ENCODE measurements at regions not wholly inside any gene's neighbourhood (a gene's known extent, or its start where the extent isn't known, plus 50 kb on each side); places are given as distances from the start of the nearest gene placed in this dataset.

DNA sequence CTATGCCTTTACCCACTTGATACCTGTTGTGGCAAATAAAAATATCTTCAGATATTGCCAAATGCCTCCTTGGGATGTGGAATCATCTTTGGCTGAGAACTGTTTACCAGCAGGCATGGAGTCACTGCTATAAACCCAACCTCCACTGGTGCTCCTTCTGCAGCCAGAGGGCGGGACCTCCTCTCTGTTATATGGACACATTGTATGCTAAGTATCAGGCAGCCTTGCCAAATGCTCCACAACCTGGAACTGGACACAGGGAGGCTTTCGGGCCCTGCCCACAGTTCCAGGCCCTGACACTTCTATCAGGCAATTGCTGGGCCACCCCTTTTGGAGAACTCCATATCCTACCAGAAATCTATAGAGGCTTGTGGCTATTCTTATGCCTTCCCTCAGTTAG lies 201.0 kb downstream of the TMX1 start:
- TF ChIP-seq POLR2A (IDR thresholded peaks at IDR 0.05) = no peak
- TF ChIP-seq, protein P1, sequence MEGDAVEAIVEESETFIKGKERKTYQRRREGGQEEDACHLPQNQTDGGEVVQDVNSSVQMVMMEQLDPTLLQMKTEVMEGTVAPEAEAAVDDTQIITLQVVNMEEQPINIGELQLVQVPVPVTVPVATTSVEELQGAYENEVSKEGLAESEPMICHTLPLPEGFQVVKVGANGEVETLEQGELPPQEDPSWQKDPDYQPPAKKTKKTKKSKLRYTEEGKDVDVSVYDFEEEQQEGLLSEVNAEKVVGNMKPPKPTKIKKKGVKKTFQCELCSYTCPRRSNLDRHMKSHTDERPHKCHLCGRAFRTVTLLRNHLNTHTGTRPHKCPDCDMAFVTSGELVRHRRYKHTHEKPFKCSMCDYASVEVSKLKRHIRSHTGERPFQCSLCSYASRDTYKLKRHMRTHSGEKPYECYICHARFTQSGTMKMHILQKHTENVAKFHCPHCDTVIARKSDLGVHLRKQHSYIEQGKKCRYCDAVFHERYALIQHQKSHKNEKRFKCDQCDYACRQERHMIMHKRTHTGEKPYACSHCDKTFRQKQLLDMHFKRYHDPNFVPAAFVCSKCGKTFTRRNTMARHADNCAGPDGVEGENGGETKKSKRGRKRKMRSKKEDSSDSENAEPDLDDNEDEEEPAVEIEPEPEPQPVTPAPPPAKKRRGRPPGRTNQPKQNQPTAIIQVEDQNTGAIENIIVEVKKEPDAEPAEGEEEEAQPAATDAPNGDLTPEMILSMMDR (IDR thresholded peaks at IDR 0.05) = no peak
- no peak for DNase-seq
- Histone ChIP-seq H3K4me1 (replicated peaks in 1 of 2) (no peaks in the 10 kb centered on the region), H3K9me3 (replicated peaks in 1 of 3) (no peaks in the 10 kb centered on the region), H3K27ac (no peak overlapping the region), H3K36me3 (replicated peaks in 1 of 2) (no peaks in the 10 kb centered on the region), H3K4me3 (no peak overlapping the region), H3K27me3 (no peaks in the 10 kb centered on the region)
- intact Hi-C loops (cut with DNase I) = no loop called here
- WGBS, 4 donors = 89 to 95% (median 94%) methylated on average over 2 of the region's 2 CpGs

- no peaks in the 10 kb centered on the region for H3K9me3 ChIP-seq (replicated peaks in 1 of 3)
- H3K4me1 ChIP-seq (replicated peaks in 1 of 2) = no peaks in the 10 kb centered on the region
- no peak overlapping the region for H3K4me3 ChIP-seq
- WGBS, 4 donors = 44 to 77% (median 68%) methylated on average over 2 of the region's 2 CpGs
- no peaks in the 10 kb centered on the region for H3K36me3 ChIP-seq (replicated peaks in 1 of 2)
- DNase-seq = no peak
- H3K27ac ChIP-seq = no peak overlapping the region
- no peak for TF ChIP-seq POLR2A (IDR thresholded peaks at IDR 0.05)
- TF ChIP-seq, protein P1 (IDR thresholded peaks at IDR 0.05) = no peak
- intact Hi-C loops (cut with DNase I) = no loop called here
- no peaks in the 10 kb centered on the region for H3K27me3 ChIP-seq
Measured at GRCh38 chr14:51442513-51443175, 202.6 kb downstream of the TMX1 start.

- H3K9me3 ChIP-seq (replicated peaks in 1 of 3) = no peaks in the 10 kb centered on the region
- intact Hi-C loops (cut with DNase I) = no loop called here
- H3K4me1 ChIP-seq (replicated peaks in 1 of 2) = peaks cover 0 to under 1% of the 10 kb centered on the region in 2 donors
- no peak overlapping the region for H3K27ac ChIP-seq
- H3K27me3 ChIP-seq = no peaks in the 10 kb centered on the region
- TF ChIP-seq, protein P1 (IDR thresholded peaks at IDR 0.05) = no peak
- TF ChIP-seq POLR2A (IDR thresholded peaks at IDR 0.05) = no peak
- no peak for DNase-seq
- no peak overlapping the region for H3K4me3 ChIP-seq
- H3K36me3 ChIP-seq (replicated peaks in 1 of 2) = no peaks in the 10 kb centered on the region
- 84 to 92% (median 88%) methylated on average over 5 of the region's 5 CpGs for WGBS, 4 donors
Measured at GRCh38 chr14:51443195-51444018, 203.4 kb downstream of the TMX1 start.

DNA sequence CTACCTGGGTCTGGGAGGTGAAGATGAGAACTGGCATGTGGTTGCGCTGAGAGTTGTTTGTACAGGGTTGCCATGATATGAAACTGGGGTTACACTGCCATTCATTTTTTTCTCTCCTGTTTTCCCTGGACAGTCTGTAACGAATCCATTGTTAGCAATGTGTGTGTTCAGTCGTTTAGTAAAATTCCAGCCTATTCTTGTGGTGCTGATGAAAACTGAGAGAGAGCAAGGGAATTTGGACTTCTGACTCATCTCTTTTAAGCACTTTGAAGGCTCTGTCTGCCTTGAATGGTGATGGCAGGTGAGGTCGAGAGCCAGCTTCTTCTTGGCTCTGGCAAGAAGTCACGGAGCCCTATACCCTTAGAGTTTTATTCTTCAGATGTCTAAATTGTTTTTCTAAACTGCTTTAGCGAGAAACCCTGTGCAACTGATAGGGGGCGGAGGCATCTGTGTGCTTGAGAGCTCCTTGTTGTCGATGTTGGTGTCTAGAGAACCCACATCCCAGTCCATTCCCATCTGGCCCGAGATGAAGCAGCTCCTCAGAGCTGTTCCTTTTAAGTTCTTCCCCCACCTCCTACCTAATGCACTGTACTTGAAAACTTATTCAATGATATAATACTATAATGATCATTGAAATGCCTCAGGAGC lies 204.4 kb downstream of the TMX1 start:
- TF ChIP-seq, protein P1 (IDR thresholded peaks at IDR 0.05) = no peak
- TF ChIP-seq POLR2A (IDR thresholded peaks at IDR 0.05) = no peak
- no peaks in the 10 kb centered on the region for H3K9me3 ChIP-seq (replicated peaks in 1 of 3)
- no peak for DNase-seq
- H3K36me3 ChIP-seq (replicated peaks in 1 of 2) = no peaks in the 10 kb centered on the region
- H3K27me3 ChIP-seq = no peaks in the 10 kb centered on the region
- H3K4me1 ChIP-seq (replicated peaks in 1 of 2) = peaks cover 3 to 10% of the 10 kb centered on the region in 2 donors
- no peak overlapping the region for H3K4me3 ChIP-seq
- no peak overlapping the region for H3K27ac ChIP-seq
- 80 to 89% (median 85%) methylated on average over 8 to 9 of the region's 9 CpGs for WGBS, 4 donors
- intact Hi-C loops (cut with DNase I) = no loop called here

All from adrenal gland (tissue), 9 donors.